Activated B cell treated with CpG ODN at 0.5 μM for 24 hours (primary cell): ENCODE measurements at regions not wholly inside any gene's neighbourhood (a gene's known extent, or its start where the extent isn't known, plus 50 kb on each side); places are given as distances from the start of the nearest gene placed in this dataset.

Experiments used
- ATAC-seq: fragments of 200-7000 bp; cut with Tn5 transposase; one replicate; pipeline ENCODE4 v1.10.0; 2021; ENCODE audit warnings: low read depth, mild to moderate bottlenecking, moderate library complexity
- CTCF ChIA-PET: fragments of 350-600 bp; sonication (Branson Sonifier 250); formaldehyde crosslinking; loops from one replicate; lab custom pipeline; 2021; ENCODE audit warnings: antibody characterized with exemption; lab: Charles Lee
- POLR2A ChIA-PET: fragments of 350-600 bp; sonication (Branson Sonifier 250); formaldehyde crosslinking; loops from one replicate; lab custom pipeline; 2021; ENCODE audit warnings: antibody characterized with exemption; lab: Charles Lee
- DNase-seq: peaks from one replicate; pipeline ENCODE4 v3.0.0; 2022
- H3K27ac Mint-ChIP-seq: one replicate; pipeline ENCODE4 v1.8.0; 2020; ENCODE audit warnings: mixed read lengths
- H3K27me3 Mint-ChIP-seq: one replicate; pipeline ENCODE4 v1.8.0; 2021; ENCODE audit warnings: mixed read lengths
- H3K36me3 Mint-ChIP-seq: one replicate; pipeline ENCODE4 v1.8.0; 2021; ENCODE audit warnings: low read depth, mixed read lengths
- H3K4me1 Mint-ChIP-seq: one replicate; pipeline ENCODE4 v1.8.0; 2021; ENCODE audit warnings: mixed read lengths
- H3K4me3 Mint-ChIP-seq: one replicate; pipeline ENCODE4 v1.8.0; 2020; ENCODE audit warnings: mild to moderate bottlenecking, mixed read lengths
- H3K9me3 Mint-ChIP-seq: one replicate; pipeline ENCODE4 v1.8.0; 2020; ENCODE audit warnings: mixed read lengths
- intact Hi-C: fragments of 100-400 bp; cut with micrococcal nuclease; formaldehyde crosslinking; loops from one replicate; pipeline ENCODE4 v1.15.1; 2024
- TF ChIP-seq, protein P1 (sequence below): fragments of 200-600 bp; IDR thresholded peaks from one replicate; pipeline ENCODE4 v1.8.0; 2022; ENCODE audit warnings: antibody characterized with exemption, mild to moderate bottlenecking

- ATAC-seq: no peak
- H3K27me3 Mint-ChIP-seq: peaks cover 14% of the 10 kb centered on the region
- CTCF ChIA-PET: interaction anchor here (1.2 to 3.1 kb wide), 3 partner anchors 9 to 184 kb away, joined by 3 to 7 read pairs (median 4); no protein-coding TSS in a partner anchor
- TF ChIP-seq, protein P1, sequence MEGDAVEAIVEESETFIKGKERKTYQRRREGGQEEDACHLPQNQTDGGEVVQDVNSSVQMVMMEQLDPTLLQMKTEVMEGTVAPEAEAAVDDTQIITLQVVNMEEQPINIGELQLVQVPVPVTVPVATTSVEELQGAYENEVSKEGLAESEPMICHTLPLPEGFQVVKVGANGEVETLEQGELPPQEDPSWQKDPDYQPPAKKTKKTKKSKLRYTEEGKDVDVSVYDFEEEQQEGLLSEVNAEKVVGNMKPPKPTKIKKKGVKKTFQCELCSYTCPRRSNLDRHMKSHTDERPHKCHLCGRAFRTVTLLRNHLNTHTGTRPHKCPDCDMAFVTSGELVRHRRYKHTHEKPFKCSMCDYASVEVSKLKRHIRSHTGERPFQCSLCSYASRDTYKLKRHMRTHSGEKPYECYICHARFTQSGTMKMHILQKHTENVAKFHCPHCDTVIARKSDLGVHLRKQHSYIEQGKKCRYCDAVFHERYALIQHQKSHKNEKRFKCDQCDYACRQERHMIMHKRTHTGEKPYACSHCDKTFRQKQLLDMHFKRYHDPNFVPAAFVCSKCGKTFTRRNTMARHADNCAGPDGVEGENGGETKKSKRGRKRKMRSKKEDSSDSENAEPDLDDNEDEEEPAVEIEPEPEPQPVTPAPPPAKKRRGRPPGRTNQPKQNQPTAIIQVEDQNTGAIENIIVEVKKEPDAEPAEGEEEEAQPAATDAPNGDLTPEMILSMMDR: no peak
- POLR2A ChIA-PET: no interaction called here
- no peaks in the 10 kb centered on the region for H3K9me3 Mint-ChIP-seq
- H3K4me3 Mint-ChIP-seq: no peak overlapping the region
- intact Hi-C loops: loop anchor here (10.0 kb wide), 1 partner anchor 394 kb away; no protein-coding TSS in a partner anchor
- DNase-seq: no peak
- no peaks in the 10 kb centered on the region for H3K4me1 Mint-ChIP-seq
- H3K36me3 Mint-ChIP-seq: no peaks in the 10 kb centered on the region
- H3K27ac Mint-ChIP-seq: no peak overlapping the region
These were observed 154.2 kb upstream of the NAV2 start for GRCh38 chr11:19558189-19558986.

GRCh38 chr11:19557720-19558140 is 154.9 kb upstream of the NAV2 start:
- H3K4me3 Mint-ChIP-seq: no peak overlapping the region
- ATAC-seq: peak; percentile 49
- POLR2A ChIA-PET: no interaction called here
- no peaks in the 10 kb centered on the region for H3K36me3 Mint-ChIP-seq
- H3K9me3 Mint-ChIP-seq: no peaks in the 10 kb centered on the region
- TF ChIP-seq, protein P1: no peak
- DNase-seq: peak; percentile 41
- H3K4me1 Mint-ChIP-seq: no peaks in the 10 kb centered on the region
- H3K27ac Mint-ChIP-seq: no peak overlapping the region
- CTCF ChIA-PET: interaction anchor here (0.7 to 3.1 kb wide), 6 partner anchors 8 to 346 kb away, joined by 3 to 7 read pairs (median 4); no protein-coding TSS in a partner anchor
- H3K27me3 Mint-ChIP-seq: peaks cover 8% of the 10 kb centered on the region
- intact Hi-C loops: loop anchor here (1.0 to 10.0 kb wide), 3 partner anchors 185 to 393 kb away; no protein-coding TSS in a partner anchor

DNA sequence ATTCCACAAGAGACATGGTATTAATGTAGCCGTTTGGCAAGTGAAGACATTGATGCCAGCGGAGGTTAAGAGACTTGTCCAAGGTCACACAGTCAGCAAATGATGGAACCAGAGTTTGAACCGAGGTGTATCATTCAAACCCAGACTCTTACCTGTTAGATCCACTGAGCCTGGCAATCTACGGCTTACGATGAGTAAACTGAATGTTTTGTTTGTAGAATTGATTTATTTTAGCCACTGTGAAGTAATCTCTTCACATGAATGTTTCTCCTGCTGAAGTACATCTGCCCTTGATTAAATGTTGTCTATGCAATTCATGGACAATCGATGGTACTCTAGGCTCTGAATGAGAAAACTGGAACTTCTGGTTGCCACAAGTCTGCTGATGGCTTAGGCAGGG is 155.5 kb upstream of the NAV2 start:
- TF ChIP-seq, protein P1: no peak
- H3K9me3 Mint-ChIP-seq: no peaks in the 10 kb centered on the region
- no peak overlapping the region for H3K27ac Mint-ChIP-seq
- CTCF ChIA-PET: interaction anchor here (0.7 to 3.1 kb wide), 7 partner anchors 8 to 346 kb away, joined by 3 to 7 read pairs (median 4); no protein-coding TSS in a partner anchor
- H3K4me1 Mint-ChIP-seq: no peaks in the 10 kb centered on the region
- H3K4me3 Mint-ChIP-seq: no peak overlapping the region
- POLR2A ChIA-PET: no interaction called here
- peaks cover 8% of the 10 kb centered on the region for H3K27me3 Mint-ChIP-seq
- ATAC-seq (no peak), DNase-seq (no peak)
- intact Hi-C loops: loop anchor here (1.0 to 10.0 kb wide), 3 partner anchors 186 to 392 kb away; no protein-coding TSS in a partner anchor
- no peaks in the 10 kb centered on the region for H3K36me3 Mint-ChIP-seq

- Mint-ChIP-seq H3K4me3 (no peak overlapping the region), H3K4me1 (no peaks in the 10 kb centered on the region), H3K27ac (no peak overlapping the region), H3K9me3 (no peaks in the 10 kb centered on the region), H3K36me3 (no peaks in the 10 kb centered on the region), H3K27me3 (peaks cover 6% of the 10 kb centered on the region)
- ChIA-PET POLR2A (no interaction called here), CTCF (interaction anchor here (1.0 to 1.2 kb wide), 3 partner anchors 11 to 482 kb away, joined by 3 to 4 read pairs (median 3); no protein-coding TSS in a partner anchor)
- intact Hi-C loops: loop anchor here (10.0 kb wide), 1 partner anchor 390 kb away; no protein-coding TSS in a partner anchor
- DNase-seq: no peak
- TF ChIP-seq, protein P1: no peak
- ATAC-seq: no peak
These were observed 157.4 kb upstream of the NAV2 start for GRCh38 chr11:19555266-19555665.
